CD4-positive, alpha-beta memory T cell (primary cell): ENCODE measurements at regions not wholly inside any gene's neighbourhood (a gene's known extent, or its start where the extent isn't known, plus 50 kb on each side); places are given as distances from the start of the nearest gene placed in this dataset.

Experiments used
- CTCF ChIA-PET: fragments of 350-600 bp; sonication (Branson Sonifier 250); formaldehyde crosslinking; loops from one replicate; lab custom pipeline; 2021; ENCODE audit warnings: inconsistent platforms; ENCODE audit not compliant: partially characterized antibody; lab: Charles Lee
- POLR2A ChIA-PET: fragments of 350-600 bp; sonication (Branson Sonifier 250); formaldehyde crosslinking; loops from one replicate; lab custom pipeline; 2021; ENCODE audit not compliant: partially characterized antibody; lab: Charles Lee
- DNase-seq, 5 donors: peaks; one replicate each; pipeline versions ENCODE4 v3.0.0 to v3.0.0-alpha.2; 2020 to 2022; ENCODE audit warnings: mixed read lengths in 1 of 5
- H3K27ac ChIP-seq: one replicate; pipeline ENCODE4 v1.7.0; 2013; ENCODE audit warnings: low read depth, low read length
- H3K27me3 ChIP-seq: 2 replicates; pipeline ENCODE4 v1.7.0; 2013; ENCODE audit warnings: mild to moderate bottlenecking, low read length, moderate library complexity; ENCODE audit not compliant: insufficient read depth
- H3K36me3 ChIP-seq: 2 replicates; pipeline ENCODE4 v1.7.0; 2013; ENCODE audit warnings: mild to moderate bottlenecking, low read length, moderate library complexity; ENCODE audit not compliant: insufficient read depth
- H3K4me1 ChIP-seq: 2 replicates; pipeline ENCODE4 v1.7.0; 2013; ENCODE audit warnings: mild to moderate bottlenecking, low read length, moderate library complexity; ENCODE audit not compliant: insufficient read depth
- H3K4me3 ChIP-seq, 2 donors: one replicate each; pipeline ENCODE4 v1.7.0; 2013; ENCODE audit warnings: low read length in 2 of 2, mild to moderate bottlenecking in 1 of 2
- H3K9me3 ChIP-seq, 2 donors: one replicate each; pipeline ENCODE4 v1.7.0; 2013; ENCODE audit warnings: low read length in 2 of 2, control low read depth in 1 of 2; ENCODE audit not compliant: control insufficient read depth in 1 of 2
- H3K27ac Mint-ChIP-seq, 7 donors: one replicate each; pipeline ENCODE4 v1.8.0; 2020 to 2021; ENCODE audit warnings: mixed read lengths in 7 of 7, mild to moderate bottlenecking in 6 of 7, inconsistent platforms in 3 of 7, moderate library complexity in 3 of 7
- H3K27me3 Mint-ChIP-seq, 2 donors: one replicate each; pipeline ENCODE4 v1.8.0; 2020 to 2021; ENCODE audit warnings: mixed read lengths in 2 of 2
- H3K36me3 Mint-ChIP-seq, 2 donors: one replicate each; pipeline ENCODE4 v1.8.0; 2020 to 2021; ENCODE audit warnings: mixed read lengths in 2 of 2, inconsistent platforms in 1 of 2, mild to moderate bottlenecking in 1 of 2
- H3K4me1 Mint-ChIP-seq, 4 donors: one replicate each; pipeline ENCODE4 v1.8.0; 2020 to 2021; ENCODE audit warnings: mixed read lengths in 4 of 4, mild to moderate bottlenecking in 1 of 4
- H3K4me3 Mint-ChIP-seq, 8 donors: one replicate each; pipeline ENCODE4 v1.8.0; 2020 to 2021; ENCODE audit warnings: mixed read lengths in 8 of 8, mild to moderate bottlenecking in 7 of 8, moderate library complexity in 6 of 8, inconsistent platforms in 3 of 8
- H3K9me3 Mint-ChIP-seq, 8 donors: one replicate each; pipeline ENCODE4 v1.8.0; 2020 to 2021; ENCODE audit warnings: mixed read lengths in 8 of 8, mild to moderate bottlenecking in 5 of 8, inconsistent platforms in 3 of 8, moderate library complexity in 1 of 8
- intact Hi-C: fragments of 100-400 bp; cut with micrococcal nuclease; formaldehyde crosslinking; loops from one replicate; pipeline ENCODE4 v1.15.1; 2023

GRCh38 chr19:31943778-31944177 is 401.6 kb upstream of the ZNF507 start:
- CTCF ChIA-PET: no interaction called here
- H3K36me3 ChIP-seq: no peaks in the 10 kb centered on the region
- DNase-seq: no peak

GRCh38 chr19:31944326-31944725 is 401.1 kb upstream of the ZNF507 start:
- H3K4me1 ChIP-seq: no peaks in the 10 kb centered on the region
- DNase-seq: no peak
- intact Hi-C loops: no loop called here
- H3K36me3 ChIP-seq: no peaks in the 10 kb centered on the region
- no peaks in the 10 kb centered on the region for H3K9me3 ChIP-seq
- ChIA-PET CTCF (no interaction called here), POLR2A (no interaction called here)
- Mint-ChIP-seq H3K9me3 (peaks cover 0 to 3% (median under 1%) of the 10 kb centered on the region in 8 donors), H3K36me3 (no peaks in the 10 kb centered on the region), H3K4me3 (no peak overlapping the region), H3K27ac (no peak overlapping the region), H3K4me1 (no peaks in the 10 kb centered on the region), H3K27me3 (no peaks in the 10 kb centered on the region)
- H3K4me3 ChIP-seq: no peak overlapping the region
- no peaks in the 10 kb centered on the region for H3K27me3 ChIP-seq
- H3K27ac ChIP-seq: no peak overlapping the region

More at GRCh38 chr19:31943778-31944177, 401.6 kb upstream of the ZNF507 start:
- H3K4me1 ChIP-seq: no peaks in the 10 kb centered on the region
- Mint-ChIP-seq H3K4me3 (no peak overlapping the region), H3K4me1 (no peaks in the 10 kb centered on the region), H3K9me3 (peaks cover 0 to 4% (median under 1%) of the 10 kb centered on the region in 8 donors), H3K36me3 (no peaks in the 10 kb centered on the region), H3K27me3 (no peaks in the 10 kb centered on the region), H3K27ac (no peak overlapping the region)
- intact Hi-C loops: no loop called here
- H3K27ac ChIP-seq: no peak overlapping the region
- H3K4me3 ChIP-seq: no peak overlapping the region
- POLR2A ChIA-PET: no interaction called here
- no peaks in the 10 kb centered on the region for H3K27me3 ChIP-seq
- no peaks in the 10 kb centered on the region for H3K9me3 ChIP-seq

GRCh38 chr19:31946491-31946890 is 398.9 kb upstream of the ZNF507 start:
- Mint-ChIP-seq H3K36me3 (no peaks in the 10 kb centered on the region), H3K4me3 (no peak overlapping the region), H3K27ac (no peak overlapping the region), H3K27me3 (no peaks in the 10 kb centered on the region), H3K9me3 (peaks cover 0 to 7% (median 2%) of the 10 kb centered on the region in 8 donors), H3K4me1 (no peaks in the 10 kb centered on the region)
- Histone ChIP-seq H3K27ac (no peak overlapping the region), H3K4me1 (no peaks in the 10 kb centered on the region), H3K9me3 (no peaks in the 10 kb centered on the region), H3K27me3 (no peaks in the 10 kb centered on the region), H3K4me3 (no peak overlapping the region), H3K36me3 (no peaks in the 10 kb centered on the region)
- ChIA-PET CTCF (no interaction called here), POLR2A (no interaction called here)
- intact Hi-C loops: no loop called here
- DNase-seq: no peak

- DNase-seq: no peak
- no peaks in the 10 kb centered on the region for H3K27me3 ChIP-seq
- Mint-ChIP-seq H3K4me1 (no peaks in the 10 kb centered on the region), H3K36me3 (no peaks in the 10 kb centered on the region), H3K4me3 (no peak overlapping the region), H3K27ac (no peak overlapping the region), H3K9me3 (peaks cover 0 to 13% (median 2%) of the 10 kb centered on the region in 8 donors), H3K27me3 (no peaks in the 10 kb centered on the region)
- intact Hi-C loops: no loop called here
- no peak overlapping the region for H3K27ac ChIP-seq
- H3K4me1 ChIP-seq: no peaks in the 10 kb centered on the region
- no peaks in the 10 kb centered on the region for H3K36me3 ChIP-seq
- CTCF ChIA-PET: no interaction called here
- POLR2A ChIA-PET: no interaction called here
- no peak overlapping the region for H3K4me3 ChIP-seq
- no peaks in the 10 kb centered on the region for H3K9me3 ChIP-seq
These were observed 397.8 kb upstream of the ZNF507 start for GRCh38 chr19:31947436-31948115.

GRCh38 chr19:31952693-31953092 is 392.7 kb upstream of the ZNF507 start:
- H3K27ac ChIP-seq: no peak overlapping the region
- H3K9me3 ChIP-seq: no peaks in the 10 kb centered on the region
- Mint-ChIP-seq H3K4me3 (no peak overlapping the region), H3K27me3 (peaks cover 0 to 2% of the 10 kb centered on the region in 2 donors), H3K27ac (no peak overlapping the region), H3K36me3 (no peaks in the 10 kb centered on the region), H3K4me1 (no peaks in the 10 kb centered on the region), H3K9me3 (peaks cover 0 to 21% (median 2%) of the 10 kb centered on the region in 8 donors)
- H3K4me3 ChIP-seq: no peak overlapping the region
- H3K27me3 ChIP-seq: no peaks in the 10 kb centered on the region
- intact Hi-C loops: no loop called here
- DNase-seq: no peak
- ChIA-PET POLR2A (no interaction called here), CTCF (no interaction called here)
- no peaks in the 10 kb centered on the region for H3K36me3 ChIP-seq
- H3K4me1 ChIP-seq: no peaks in the 10 kb centered on the region

GRCh38 chr19:31955061-31955460 is 390.3 kb upstream of the ZNF507 start:
- no peak overlapping the region for H3K4me3 ChIP-seq
- DNase-seq: no peak
- H3K27ac ChIP-seq: no peak overlapping the region
- no peaks in the 10 kb centered on the region for H3K36me3 ChIP-seq
- H3K36me3 Mint-ChIP-seq: no peaks in the 10 kb centered on the region
- CTCF ChIA-PET: no interaction called here
- no peaks in the 10 kb centered on the region for H3K4me1 ChIP-seq
- H3K27me3 Mint-ChIP-seq: peaks cover 0 to 2% of the 10 kb centered on the region in 2 donors
- H3K4me1 Mint-ChIP-seq: no peaks in the 10 kb centered on the region
- H3K4me3 Mint-ChIP-seq: no peak overlapping the region
- no peaks in the 10 kb centered on the region for H3K27me3 ChIP-seq
- no peaks in the 10 kb centered on the region for H3K9me3 ChIP-seq
- intact Hi-C loops: no loop called here
- no peak overlapping the region for H3K27ac Mint-ChIP-seq
- peaks cover 0 to 21% (median 2%) of the 10 kb centered on the region in 8 donors for H3K9me3 Mint-ChIP-seq
- POLR2A ChIA-PET: no interaction called here

- DNase-seq: no peak
- no peak overlapping the region for H3K27ac ChIP-seq
- Mint-ChIP-seq H3K36me3 (no peaks in the 10 kb centered on the region), H3K4me1 (no peaks in the 10 kb centered on the region), H3K27me3 (peaks cover 0 to 2% of the 10 kb centered on the region in 2 donors), H3K9me3 (peaks cover 0 to 14% (median 2%) of the 10 kb centered on the region in 8 donors), H3K4me3 (no peak overlapping the region), H3K27ac (no peak overlapping the region)
- no peaks in the 10 kb centered on the region for H3K4me1 ChIP-seq
- ChIA-PET CTCF (no interaction called here), POLR2A (no interaction called here)
- H3K27me3 ChIP-seq: no peaks in the 10 kb centered on the region
- intact Hi-C loops: no loop called here
- no peaks in the 10 kb centered on the region for H3K9me3 ChIP-seq
- no peak overlapping the region for H3K4me3 ChIP-seq
- H3K36me3 ChIP-seq: no peaks in the 10 kb centered on the region
These were observed 389.5 kb upstream of the ZNF507 start for GRCh38 chr19:31955884-31956283.
